ENCODE measurements at regions not wholly inside any gene's neighbourhood (a gene's known extent, or its start where the extent isn't known, plus 50 kb on each side); places are given as distances from the start of the nearest gene placed in this dataset.
"Not testable (repeated sequence)": the region's sequence is repeated elsewhere in the genome, so short reads cannot be mapped to it uniquely, and the experiment has no call there.

- H3K27me3 ChIP-seq (ENCODE audit: control insufficient read depth, insufficient read depth, low read length), result no peaks in the 10 kb centered on the region
- H3K4me3 ChIP-seq (ENCODE audit: low read length), result no peak overlapping the region
- no peaks in the 10 kb centered on the region for H3K4me1 ChIP-seq (ENCODE audit: control insufficient read depth, insufficient read depth, low read length)
- no peaks in the 10 kb centered on the region for H3K9me3 ChIP-seq (ENCODE audit: control insufficient read depth, low read length)
- H3K36me3 ChIP-seq (ENCODE audit: control insufficient read depth, insufficient read depth, low read length), result no peaks in the 10 kb centered on the region
- no peak overlapping the region for H3K9ac ChIP-seq (ENCODE audit: low read length)
Observed at GRCh38 chr2:235105821-235106359, 154.1 kb downstream of the SH3BP4 start.

- no peaks in the 10 kb centered on the region for H3K36me3 ChIP-seq (ENCODE audit: control insufficient read depth, insufficient read depth, low read length)
- H3K9me3 ChIP-seq (ENCODE audit: control insufficient read depth, low read length), result no peaks in the 10 kb centered on the region
- no peak overlapping the region for H3K4me3 ChIP-seq (ENCODE audit: low read length)
- no peaks in the 10 kb centered on the region for H3K4me1 ChIP-seq (ENCODE audit: control insufficient read depth, insufficient read depth, low read length)
- H3K9ac ChIP-seq (ENCODE audit: low read length), result no peak overlapping the region
- no peaks in the 10 kb centered on the region for H3K27me3 ChIP-seq (ENCODE audit: control insufficient read depth, insufficient read depth, low read length)
Observed at GRCh38 chr2:235106874-235107639, 155.2 kb downstream of the SH3BP4 start.

GRCh38 chr2:235107640-235107951 lies 155.8 kb downstream of the SH3BP4 start:
- Histone ChIP-seq H3K4me3 (ENCODE audit: low read length) (no peak overlapping the region), H3K4me1 (ENCODE audit: control insufficient read depth, insufficient read depth, low read length) (no peaks in the 10 kb centered on the region), H3K9ac (ENCODE audit: low read length) (no peak overlapping the region), H3K9me3 (ENCODE audit: control insufficient read depth, low read length) (no peaks in the 10 kb centered on the region), H3K36me3 (ENCODE audit: control insufficient read depth, insufficient read depth, low read length) (no peaks in the 10 kb centered on the region), H3K27me3 (ENCODE audit: control insufficient read depth, insufficient read depth, low read length) (no peaks in the 10 kb centered on the region)

- H3K9me3 ChIP-seq (ENCODE audit: control insufficient read depth, low read length); H3K4me3 ChIP-seq (ENCODE audit: low read length); H3K4me1 ChIP-seq (ENCODE audit: control insufficient read depth, insufficient read depth, low read length); H3K27me3 ChIP-seq (ENCODE audit: control insufficient read depth, insufficient read depth, low read length); H3K9ac ChIP-seq (ENCODE audit: low read length); H3K36me3 ChIP-seq (ENCODE audit: control insufficient read depth, insufficient read depth, low read length): not testable (repeated sequence)
Observed at GRCh38 chr2:235109561-235109960, 157.7 kb downstream of the SH3BP4 start.

- H3K36me3 ChIP-seq (ENCODE audit: control insufficient read depth, insufficient read depth, low read length), result no peaks in the 10 kb centered on the region
- H3K4me1 ChIP-seq (ENCODE audit: control insufficient read depth, insufficient read depth, low read length), result no peaks in the 10 kb centered on the region
- H3K9me3 ChIP-seq (ENCODE audit: control insufficient read depth, low read length), result no peaks in the 10 kb centered on the region
- no peaks in the 10 kb centered on the region for H3K27me3 ChIP-seq (ENCODE audit: control insufficient read depth, insufficient read depth, low read length)
- H3K4me3 ChIP-seq (ENCODE audit: low read length), result no peak overlapping the region
- no peak overlapping the region for H3K9ac ChIP-seq (ENCODE audit: low read length)
Observed at GRCh38 chr2:235112365-235112764, 160.5 kb downstream of the SH3BP4 start.

- Histone ChIP-seq H3K9me3 (ENCODE audit: control insufficient read depth, low read length) (no peaks in the 10 kb centered on the region), H3K9ac (ENCODE audit: low read length) (no peak overlapping the region), H3K27me3 (ENCODE audit: control insufficient read depth, insufficient read depth, low read length) (no peaks in the 10 kb centered on the region), H3K4me1 (ENCODE audit: control insufficient read depth, insufficient read depth, low read length) (no peaks in the 10 kb centered on the region), H3K36me3 (ENCODE audit: control insufficient read depth, insufficient read depth, low read length) (no peaks in the 10 kb centered on the region), H3K4me3 (ENCODE audit: low read length) (no peak overlapping the region)
Observed at GRCh38 chr2:235113854-235114253, 162.0 kb downstream of the SH3BP4 start.

- no peaks in the 10 kb centered on the region for H3K27me3 ChIP-seq (ENCODE audit: control insufficient read depth, insufficient read depth, low read length)
- no peak overlapping the region for H3K4me3 ChIP-seq (ENCODE audit: low read length)
- no peaks in the 10 kb centered on the region for H3K36me3 ChIP-seq (ENCODE audit: control insufficient read depth, insufficient read depth, low read length)
- no peaks in the 10 kb centered on the region for H3K4me1 ChIP-seq (ENCODE audit: control insufficient read depth, insufficient read depth, low read length)
- H3K9me3 ChIP-seq (ENCODE audit: control insufficient read depth, low read length), result no peaks in the 10 kb centered on the region
- no peak overlapping the region for H3K9ac ChIP-seq (ENCODE audit: low read length)
Observed at GRCh38 chr2:235114286-235114685, 162.5 kb downstream of the SH3BP4 start.

GRCh38 chr2:235115521-235115920 lies 163.7 kb downstream of the SH3BP4 start:
- Histone ChIP-seq H3K9ac (ENCODE audit: low read length) (no peak overlapping the region), H3K27me3 (ENCODE audit: control insufficient read depth, insufficient read depth, low read length) (no peaks in the 10 kb centered on the region), H3K9me3 (ENCODE audit: control insufficient read depth, low read length) (no peaks in the 10 kb centered on the region), H3K4me3 (ENCODE audit: low read length) (no peak overlapping the region), H3K36me3 (ENCODE audit: control insufficient read depth, insufficient read depth, low read length) (no peaks in the 10 kb centered on the region), H3K4me1 (ENCODE audit: control insufficient read depth, insufficient read depth, low read length) (no peaks in the 10 kb centered on the region)

- Histone ChIP-seq H3K27me3 (ENCODE audit: control insufficient read depth, insufficient read depth, low read length) (no peaks in the 10 kb centered on the region), H3K4me3 (ENCODE audit: low read length) (no peak overlapping the region), H3K9ac (ENCODE audit: low read length) (no peak overlapping the region), H3K4me1 (ENCODE audit: control insufficient read depth, insufficient read depth, low read length) (no peaks in the 10 kb centered on the region), H3K36me3 (ENCODE audit: control insufficient read depth, insufficient read depth, low read length) (no peaks in the 10 kb centered on the region), H3K9me3 (ENCODE audit: control insufficient read depth, low read length) (no peaks in the 10 kb centered on the region)
Observed at GRCh38 chr2:235116885-235117492, 165.2 kb downstream of the SH3BP4 start.

GRCh38 chr2:235126768-235127167 lies 175.0 kb downstream of the SH3BP4 start:
- no peak overlapping the region for H3K9ac ChIP-seq (ENCODE audit: low read length)
- H3K36me3 ChIP-seq (ENCODE audit: control insufficient read depth, insufficient read depth, low read length), result no peaks in the 10 kb centered on the region
- peaks cover 3% of the 10 kb centered on the region for H3K27me3 ChIP-seq (ENCODE audit: control insufficient read depth, insufficient read depth, low read length)
- H3K9me3 ChIP-seq (ENCODE audit: control insufficient read depth, low read length), result no peaks in the 10 kb centered on the region
- no peaks in the 10 kb centered on the region for H3K4me1 ChIP-seq (ENCODE audit: control insufficient read depth, insufficient read depth, low read length)
- H3K4me3 ChIP-seq (ENCODE audit: low read length), result no peak overlapping the region

- H3K4me3 ChIP-seq (ENCODE audit: low read length), result no peak overlapping the region
- no peaks in the 10 kb centered on the region for H3K9me3 ChIP-seq (ENCODE audit: control insufficient read depth, low read length)
- H3K9ac ChIP-seq (ENCODE audit: low read length), result no peak overlapping the region
- H3K27me3 ChIP-seq (ENCODE audit: control insufficient read depth, insufficient read depth, low read length), result peaks cover 3% of the 10 kb centered on the region
- H3K4me1 ChIP-seq (ENCODE audit: control insufficient read depth, insufficient read depth, low read length), result no peaks in the 10 kb centered on the region
- H3K36me3 ChIP-seq (ENCODE audit: control insufficient read depth, insufficient read depth, low read length), result no peaks in the 10 kb centered on the region
Observed at GRCh38 chr2:235127931-235128330, 176.1 kb downstream of the SH3BP4 start.

GRCh38 chr2:235129850-235130249 lies 178.0 kb downstream of the SH3BP4 start:
- Histone ChIP-seq H3K27me3 (ENCODE audit: control insufficient read depth, insufficient read depth, low read length) (peaks cover 4% of the 10 kb centered on the region), H3K9ac (ENCODE audit: low read length) (no peak overlapping the region), H3K9me3 (ENCODE audit: control insufficient read depth, low read length) (no peaks in the 10 kb centered on the region), H3K36me3 (ENCODE audit: control insufficient read depth, insufficient read depth, low read length) (no peaks in the 10 kb centered on the region), H3K4me1 (ENCODE audit: control insufficient read depth, insufficient read depth, low read length) (no peaks in the 10 kb centered on the region), H3K4me3 (ENCODE audit: low read length) (no peak overlapping the region)
